ENCODE measurements at regions not wholly inside any gene's neighbourhood (a gene's known extent, or its start where the extent isn't known, plus 50 kb on each side); places are given as distances from the start of the nearest gene placed in this dataset.
"Not testable (repeated sequence)": the region's sequence is repeated elsewhere in the genome, so short reads cannot be mapped to it uniquely, and the experiment has no call there.

GRCh38 chr5:120137582-120137981, 326.5 kb upstream of the PRR16 start:
- no peaks in the 10 kb centered on the region for H3K27me3 Mint-ChIP-seq (ENCODE audit: low read depth)
- H3K36me3 Mint-ChIP-seq (ENCODE audit: insufficient read depth in 2 of 2), result no peaks in the 10 kb centered on the region
- no peak for ATAC-seq (replicated peaks in 1 of 2)
- H3K4me3 Mint-ChIP-seq, result no peak overlapping the region
- DNase-seq, result no peak
- H3K9me3 Mint-ChIP-seq, result no peaks in the 10 kb centered on the region
- no peak overlapping the region for H3K27ac Mint-ChIP-seq
- no peaks in the 10 kb centered on the region for H3K4me1 Mint-ChIP-seq (ENCODE audit: low read depth)

GRCh38 chr5:120139039-120139438, 325.1 kb upstream of the PRR16 start:
- Mint-ChIP-seq H3K4me3 (no peak overlapping the region), H3K36me3 (ENCODE audit: insufficient read depth in 2 of 2) (no peaks in the 10 kb centered on the region), H3K9me3 (no peaks in the 10 kb centered on the region), H3K4me1 (ENCODE audit: low read depth) (no peaks in the 10 kb centered on the region), H3K27me3 (ENCODE audit: low read depth) (no peaks in the 10 kb centered on the region), H3K27ac (no peak overlapping the region)
- no peak for ATAC-seq (replicated peaks in 1 of 2)
- DNase-seq, result no peak

- H3K27me3 Mint-ChIP-seq (ENCODE audit: low read depth), result no peaks in the 10 kb centered on the region
- ATAC-seq (replicated peaks in 1 of 2) (no peak), DNase-seq (no peak)
- no peak overlapping the region for H3K27ac Mint-ChIP-seq
- H3K36me3 Mint-ChIP-seq (ENCODE audit: insufficient read depth in 2 of 2), result no peaks in the 10 kb centered on the region
- H3K9me3 Mint-ChIP-seq, result peaks cover 0 to 2% of the 10 kb centered on the region in 2 donors
- H3K4me1 Mint-ChIP-seq (ENCODE audit: low read depth), result no peaks in the 10 kb centered on the region
- H3K4me3 Mint-ChIP-seq, result no peak overlapping the region
Measured at GRCh38 chr5:120140501-120140900, 323.6 kb upstream of the PRR16 start.

- Mint-ChIP-seq H3K27me3 (ENCODE audit: low read depth) (no peaks in the 10 kb centered on the region), H3K4me3 (no peak overlapping the region), H3K4me1 (ENCODE audit: low read depth) (no peaks in the 10 kb centered on the region), H3K9me3 (peaks cover 3 to 6% of the 10 kb centered on the region in 2 donors), H3K27ac (no peak overlapping the region), H3K36me3 (ENCODE audit: insufficient read depth in 2 of 2) (no peaks in the 10 kb centered on the region)
- ATAC-seq (replicated peaks in 1 of 2) (no peak), DNase-seq (no peak)
Measured at GRCh38 chr5:120141076-120141475, 323.0 kb upstream of the PRR16 start.

GRCh38 chr5:120146787-120147186, 317.3 kb upstream of the PRR16 start:
- Mint-ChIP-seq H3K27me3 (ENCODE audit: low read depth) (no peaks in the 10 kb centered on the region), H3K4me1 (ENCODE audit: low read depth) (no peaks in the 10 kb centered on the region), H3K9me3 (peaks cover 3 to 7% of the 10 kb centered on the region in 2 donors), H3K36me3 (ENCODE audit: insufficient read depth in 2 of 2) (no peaks in the 10 kb centered on the region), H3K27ac (no peak overlapping the region), H3K4me3 (no peak overlapping the region)
- DNase-seq, result no peak
- no peak for ATAC-seq (replicated peaks in 1 of 2)

GRCh38 chr5:120147911-120148310, 316.2 kb upstream of the PRR16 start:
- H3K9me3 Mint-ChIP-seq; H3K36me3 Mint-ChIP-seq (ENCODE audit: insufficient read depth in 2 of 2); H3K4me1 Mint-ChIP-seq (ENCODE audit: low read depth); H3K27ac Mint-ChIP-seq; H3K27me3 Mint-ChIP-seq (ENCODE audit: low read depth); ATAC-seq (replicated peaks in 1 of 2); H3K4me3 Mint-ChIP-seq; DNase-seq: not testable (repeated sequence)

GRCh38 chr5:120150770-120151169, 313.3 kb upstream of the PRR16 start:
- DNase-seq, result no peak
- H3K27me3 Mint-ChIP-seq (ENCODE audit: low read depth), result no peaks in the 10 kb centered on the region
- H3K36me3 Mint-ChIP-seq (ENCODE audit: insufficient read depth in 2 of 2), result no peaks in the 10 kb centered on the region
- H3K4me1 Mint-ChIP-seq (ENCODE audit: low read depth), result no peaks in the 10 kb centered on the region
- no peak for ATAC-seq (replicated peaks in 1 of 2)
- H3K9me3 Mint-ChIP-seq, result peaks cover 1 to 3% of the 10 kb centered on the region in 2 donors
- no peak overlapping the region for H3K27ac Mint-ChIP-seq
- H3K4me3 Mint-ChIP-seq, result no peak overlapping the region

- Mint-ChIP-seq H3K27ac (no peak overlapping the region), H3K9me3 (peaks cover 0 to 2% of the 10 kb centered on the region in 2 donors), H3K36me3 (ENCODE audit: insufficient read depth in 2 of 2) (no peaks in the 10 kb centered on the region), H3K4me3 (no peak overlapping the region), H3K4me1 (ENCODE audit: low read depth) (no peaks in the 10 kb centered on the region), H3K27me3 (ENCODE audit: low read depth) (no peaks in the 10 kb centered on the region)
- ATAC-seq (replicated peaks in 1 of 2) (no peak), DNase-seq (no peak)
Measured at GRCh38 chr5:120151181-120151580, 312.9 kb upstream of the PRR16 start.

GRCh38 chr5:120151825-120152224, 312.3 kb upstream of the PRR16 start:
- DNase-seq, result no peak
- H3K27me3 Mint-ChIP-seq (ENCODE audit: low read depth), result no peaks in the 10 kb centered on the region
- no peaks in the 10 kb centered on the region for H3K4me1 Mint-ChIP-seq (ENCODE audit: low read depth)
- H3K9me3 Mint-ChIP-seq, result peaks cover 0 to 2% of the 10 kb centered on the region in 2 donors
- H3K27ac Mint-ChIP-seq, result no peak overlapping the region
- H3K36me3 Mint-ChIP-seq (ENCODE audit: insufficient read depth in 2 of 2), result no peaks in the 10 kb centered on the region
- no peak overlapping the region for H3K4me3 Mint-ChIP-seq
- no peak for ATAC-seq (replicated peaks in 1 of 2)

GRCh38 chr5:120152472-120152871, 311.6 kb upstream of the PRR16 start:
- no peak overlapping the region for H3K27ac Mint-ChIP-seq
- peaks cover 0 to 2% of the 10 kb centered on the region in 2 donors for H3K9me3 Mint-ChIP-seq
- no peaks in the 10 kb centered on the region for H3K36me3 Mint-ChIP-seq (ENCODE audit: insufficient read depth in 2 of 2)
- ATAC-seq (replicated peaks in 1 of 2) (no peak), DNase-seq (no peak)
- no peaks in the 10 kb centered on the region for H3K4me1 Mint-ChIP-seq (ENCODE audit: low read depth)
- no peak overlapping the region for H3K4me3 Mint-ChIP-seq
- no peaks in the 10 kb centered on the region for H3K27me3 Mint-ChIP-seq (ENCODE audit: low read depth)

GRCh38 chr5:120152931-120153330, 311.2 kb upstream of the PRR16 start:
- no peaks in the 10 kb centered on the region for H3K4me1 Mint-ChIP-seq (ENCODE audit: low read depth)
- DNase-seq (no peak), ATAC-seq (replicated peaks in 1 of 2) (no peak)
- H3K4me3 Mint-ChIP-seq, result no peak overlapping the region
- no peaks in the 10 kb centered on the region for H3K36me3 Mint-ChIP-seq (ENCODE audit: insufficient read depth in 2 of 2)
- no peaks in the 10 kb centered on the region for H3K27me3 Mint-ChIP-seq (ENCODE audit: low read depth)
- H3K9me3 Mint-ChIP-seq, result peaks cover 0 to 2% of the 10 kb centered on the region in 2 donors
- no peak overlapping the region for H3K27ac Mint-ChIP-seq

- Mint-ChIP-seq H3K27ac (no peak overlapping the region), H3K9me3 (peaks cover 0 to 2% of the 10 kb centered on the region in 2 donors), H3K36me3 (ENCODE audit: insufficient read depth in 2 of 2) (no peaks in the 10 kb centered on the region), H3K27me3 (ENCODE audit: low read depth) (no peaks in the 10 kb centered on the region), H3K4me3 (no peak overlapping the region), H3K4me1 (ENCODE audit: low read depth) (no peaks in the 10 kb centered on the region)
- DNase-seq (no peak), ATAC-seq (replicated peaks in 1 of 2) (no peak)
Measured at GRCh38 chr5:120153551-120153950, 310.5 kb upstream of the PRR16 start.

- Mint-ChIP-seq H3K36me3 (ENCODE audit: insufficient read depth in 2 of 2) (no peaks in the 10 kb centered on the region), H3K27ac (no peak overlapping the region), H3K4me3 (no peak overlapping the region), H3K4me1 (ENCODE audit: low read depth) (no peaks in the 10 kb centered on the region), H3K9me3 (peaks cover 0 to 2% of the 10 kb centered on the region in 2 donors), H3K27me3 (ENCODE audit: low read depth) (no peaks in the 10 kb centered on the region)
- DNase-seq (no peak), ATAC-seq (replicated peaks in 1 of 2) (no peak)
Measured at GRCh38 chr5:120155873-120156272, 308.2 kb upstream of the PRR16 start.

- Mint-ChIP-seq H3K9me3 (peaks cover 0 to 2% of the 10 kb centered on the region in 2 donors), H3K27ac (no peak overlapping the region), H3K27me3 (ENCODE audit: low read depth) (no peaks in the 10 kb centered on the region), H3K4me1 (ENCODE audit: low read depth) (no peaks in the 10 kb centered on the region), H3K4me3 (no peak overlapping the region), H3K36me3 (ENCODE audit: insufficient read depth in 2 of 2) (no peaks in the 10 kb centered on the region)
- no peak for ATAC-seq (replicated peaks in 1 of 2)
- DNase-seq, result no peak
Measured at GRCh38 chr5:120158211-120158610, 305.9 kb upstream of the PRR16 start.
